ENCODE measurements at regions not wholly inside any gene's neighbourhood (a gene's known extent, or its start where the extent isn't known, plus 50 kb on each side); places are given as distances from the start of the nearest gene placed in this dataset.

DNA sequence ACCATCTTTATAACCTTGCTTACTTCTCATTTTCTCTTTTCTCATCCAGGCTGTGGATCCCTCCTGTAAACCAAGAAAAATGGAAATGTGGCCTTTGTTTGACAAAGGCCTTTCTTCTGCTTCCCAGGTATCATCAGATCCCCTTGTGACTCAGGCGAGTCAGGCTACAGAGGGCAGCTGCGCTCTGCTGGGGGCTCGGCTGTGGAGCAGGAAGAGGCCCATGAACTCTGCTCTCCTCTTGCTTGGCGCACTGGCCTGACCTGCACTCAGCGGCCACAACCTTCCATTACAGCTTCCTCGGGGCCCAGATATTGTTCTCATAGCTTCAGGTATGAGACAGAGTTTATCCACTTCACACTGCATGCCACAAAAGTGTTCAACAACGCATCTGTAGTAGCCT, 457.6 kb upstream of the COBL start:
- no peaks in the 10 kb centered on the region for H3K4me1 ChIP-seq (ENCODE audit: control insufficient read depth, low read length)
- no peak overlapping the region for H3K4me3 ChIP-seq (ENCODE audit: low read length)
- no peaks in the 10 kb centered on the region for H3K36me3 ChIP-seq (ENCODE audit: control insufficient read depth, low read length)
- H4K20me1 ChIP-seq (ENCODE audit: control insufficient read depth, insufficient read depth, low read depth, low read length): no peaks in the 10 kb centered on the region
- H3K27me3 ChIP-seq (ENCODE audit: control insufficient read depth, low read length): no peaks in the 10 kb centered on the region
- H3K27ac ChIP-seq (ENCODE audit: low read depth, low read length): no peak overlapping the region
- H3K4me2 ChIP-seq (ENCODE audit: low read length): no peak overlapping the region
- TF ChIP-seq EZH2phosphoT487 (IDR thresholded peaks at IDR 0.05; ENCODE audit: borderline replicate concordance, low read length) (no peak), CTCF (IDR thresholded peaks at IDR 0.05; ENCODE audit: low read depth, low read length, poor library complexity, severe bottlenecking) (no peak)
- H3K9me2 ChIP-seq (replicated peaks; ENCODE audit: control insufficient read depth, low read length): no peaks in the 10 kb centered on the region
- peaks cover 2% of the 10 kb centered on the region; the same call in 1 of the 2 replicates for H3K9me3 ChIP-seq (ENCODE audit: control insufficient read depth, insufficient read depth, low read length)
- no peaks in the 10 kb centered on the region for H3F3A ChIP-seq (ENCODE audit: control insufficient read depth, insufficient read depth)
- no peaks in the 10 kb centered on the region for H3K79me2 ChIP-seq (ENCODE audit: control insufficient read depth, low read length)

DNA sequence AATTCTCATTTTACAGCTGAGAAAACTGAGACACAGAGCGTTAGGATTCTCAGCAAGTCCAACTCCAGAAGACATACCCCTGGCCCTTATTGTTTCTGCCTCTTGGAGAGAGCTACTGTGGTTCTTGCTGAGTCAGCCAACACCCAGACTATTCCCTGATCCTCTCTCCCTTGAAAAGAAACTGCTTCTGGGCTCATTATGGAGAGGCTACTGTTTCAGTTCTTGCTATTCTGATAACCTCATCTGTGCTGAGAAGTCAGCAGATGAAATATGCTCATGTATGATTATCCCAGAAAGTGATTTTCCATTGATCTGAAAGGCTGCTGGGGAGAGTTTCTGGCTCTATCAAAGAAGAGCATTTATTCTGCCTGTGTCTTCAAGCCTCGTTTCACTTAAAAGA, 455.6 kb upstream of the COBL start:
- Histone ChIP-seq H3K4me2 (ENCODE audit: low read length) (no peak overlapping the region), H3K4me1 (ENCODE audit: control insufficient read depth, low read length) (no peaks in the 10 kb centered on the region), H3K4me3 (ENCODE audit: low read length) (no peak overlapping the region), H3K27me3 (ENCODE audit: control insufficient read depth, low read length) (no peaks in the 10 kb centered on the region), H3K9me3 (ENCODE audit: control insufficient read depth, insufficient read depth, low read length) (peaks cover 2% of the 10 kb centered on the region; the same call in 1 of the 2 replicates), H3F3A (ENCODE audit: control insufficient read depth, insufficient read depth) (no peaks in the 10 kb centered on the region), H3K36me3 (ENCODE audit: control insufficient read depth, low read length) (no peaks in the 10 kb centered on the region), H3K27ac (ENCODE audit: low read depth, low read length) (no peak overlapping the region), H3K79me2 (ENCODE audit: control insufficient read depth, low read length) (no peaks in the 10 kb centered on the region), H4K20me1 (ENCODE audit: control insufficient read depth, insufficient read depth, low read depth, low read length) (no peaks in the 10 kb centered on the region), H3K9me2 (replicated peaks; ENCODE audit: control insufficient read depth, low read length) (no peaks in the 10 kb centered on the region)
- no peak for TF ChIP-seq EZH2phosphoT487 (IDR thresholded peaks at IDR 0.05; ENCODE audit: borderline replicate concordance, low read length)

DNA sequence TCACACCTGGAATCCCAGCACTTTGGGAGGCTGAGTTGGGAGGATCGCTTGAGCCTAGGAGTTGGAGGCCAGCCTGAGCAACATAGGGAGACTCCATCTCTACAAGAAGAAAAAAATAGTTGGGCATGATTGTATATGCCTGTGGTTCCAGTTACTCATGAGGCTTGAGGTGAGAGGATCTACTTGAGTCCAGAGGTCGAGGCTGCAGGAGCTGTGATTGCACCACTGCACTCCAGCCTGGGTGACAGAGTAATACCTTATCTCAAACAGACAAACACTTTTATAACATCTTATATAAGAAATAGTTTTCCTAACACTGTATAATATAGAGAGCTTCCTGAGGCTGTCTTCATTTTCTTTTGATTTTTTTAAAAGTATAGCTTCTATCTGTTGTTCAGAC, 448.4 kb upstream of the COBL start:
- H3K4me3 ChIP-seq (ENCODE audit: low read length): no peak overlapping the region
- no peaks in the 10 kb centered on the region for H3K36me3 ChIP-seq (ENCODE audit: control insufficient read depth, low read length)
- H3K27me3 ChIP-seq (ENCODE audit: control insufficient read depth, low read length): no peaks in the 10 kb centered on the region
- no peaks in the 10 kb centered on the region for H3K79me2 ChIP-seq (ENCODE audit: control insufficient read depth, low read length)
- H3K9me2 ChIP-seq (replicated peaks; ENCODE audit: control insufficient read depth, low read length): no peaks in the 10 kb centered on the region
- no peaks in the 10 kb centered on the region for H3K9me3 ChIP-seq (ENCODE audit: control insufficient read depth, insufficient read depth, low read length)
- no peaks in the 10 kb centered on the region for H4K20me1 ChIP-seq (ENCODE audit: control insufficient read depth, insufficient read depth, low read depth, low read length)
- H3K27ac ChIP-seq (ENCODE audit: low read depth, low read length): no peak overlapping the region
- TF ChIP-seq CTCF (IDR thresholded peaks at IDR 0.05; ENCODE audit: low read depth, low read length, poor library complexity, severe bottlenecking) (no peak), EZH2phosphoT487 (IDR thresholded peaks at IDR 0.05; ENCODE audit: borderline replicate concordance, low read length) (no peak)
- no peaks in the 10 kb centered on the region for H3F3A ChIP-seq (ENCODE audit: control insufficient read depth, insufficient read depth)
- no peak overlapping the region for H3K4me2 ChIP-seq (ENCODE audit: low read length)
- no peaks in the 10 kb centered on the region for H3K4me1 ChIP-seq (ENCODE audit: control insufficient read depth, low read length)

DNA sequence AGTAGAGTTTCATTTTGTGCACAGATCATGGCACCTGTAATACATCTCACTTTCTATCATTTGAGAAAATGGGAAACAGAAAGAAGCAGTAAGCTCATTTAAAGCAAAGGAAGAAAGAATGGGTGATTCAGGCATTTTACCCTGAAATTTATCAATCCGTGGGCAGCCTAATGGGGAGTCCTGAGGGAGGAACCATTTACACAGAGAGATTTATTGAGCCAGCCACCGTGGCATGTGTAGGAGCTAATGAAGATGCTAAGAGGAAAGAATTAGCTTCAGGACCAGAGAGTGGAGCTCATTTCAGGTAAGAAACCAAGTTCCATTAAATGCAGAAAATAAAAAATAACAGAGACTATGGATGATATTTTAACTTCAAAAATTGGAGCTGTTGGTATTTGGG, 443.4 kb upstream of the COBL start:
- no peaks in the 10 kb centered on the region for H3K36me3 ChIP-seq (ENCODE audit: control insufficient read depth, low read length)
- H3K9me2 ChIP-seq (replicated peaks; ENCODE audit: control insufficient read depth, low read length): no peaks in the 10 kb centered on the region
- H3K27ac ChIP-seq (ENCODE audit: low read depth, low read length): no peak overlapping the region
- no peaks in the 10 kb centered on the region for H3K9me3 ChIP-seq (ENCODE audit: control insufficient read depth, insufficient read depth, low read length)
- no peak overlapping the region for H3K4me2 ChIP-seq (ENCODE audit: low read length)
- TF ChIP-seq CTCF (IDR thresholded peaks at IDR 0.05; ENCODE audit: low read depth, low read length, poor library complexity, severe bottlenecking) (no peak), EZH2phosphoT487 (IDR thresholded peaks at IDR 0.05; ENCODE audit: borderline replicate concordance, low read length) (no peak)
- no peaks in the 10 kb centered on the region for H3F3A ChIP-seq (ENCODE audit: control insufficient read depth, insufficient read depth)
- no peaks in the 10 kb centered on the region for H4K20me1 ChIP-seq (ENCODE audit: control insufficient read depth, insufficient read depth, low read depth, low read length)
- no peak overlapping the region for H3K4me3 ChIP-seq (ENCODE audit: low read length)
- H3K79me2 ChIP-seq (ENCODE audit: control insufficient read depth, low read length): no peaks in the 10 kb centered on the region
- no peaks in the 10 kb centered on the region for H3K4me1 ChIP-seq (ENCODE audit: control insufficient read depth, low read length)
- no peaks in the 10 kb centered on the region for H3K27me3 ChIP-seq (ENCODE audit: control insufficient read depth, low read length)

All from DOHH2 (cell line).